Naive B cell (primary cell): ENCODE measurements at regions not wholly inside any gene's neighbourhood (a gene's known extent, or its start where the extent isn't known, plus 50 kb on each side); places are given as distances from the start of the nearest gene placed in this dataset.

Experiments used
- ATAC-seq, 2 donors: fragments of 150-1000 bp; cut with Tn5 transposase; 2 replicates each; pipeline ENCODE4 v1.10.0; 2021; ENCODE audit warnings: low read depth in 2 of 2, mild to moderate bottlenecking in 2 of 2, moderate library complexity in 2 of 2
- DNase-seq: peaks from one replicate; pipeline ENCODE4 v3.0.0; 2022
- H3K27ac Mint-ChIP-seq, 6 donors: one replicate each; pipeline ENCODE4 v1.8.0; 2020 to 2022; ENCODE audit warnings: mild to moderate bottlenecking in 6 of 6, mixed read lengths in 6 of 6, moderate library complexity in 5 of 6, inconsistent platforms in 2 of 6
- H3K27me3 Mint-ChIP-seq, 3 donors: one replicate each; pipeline ENCODE4 v1.8.0; 2021 to 2022; ENCODE audit warnings: mixed read lengths in 3 of 3, mild to moderate bottlenecking in 1 of 3
- H3K36me3 Mint-ChIP-seq, 2 donors: one replicate each; pipeline ENCODE4 v1.8.0; 2020 to 2022; ENCODE audit warnings: mixed read lengths in 2 of 2, inconsistent platforms in 1 of 2, mild to moderate bottlenecking in 1 of 2
- H3K4me1 Mint-ChIP-seq, 3 donors: one replicate each; pipeline ENCODE4 v1.8.0; 2020 to 2022; ENCODE audit warnings: mixed read lengths in 3 of 3, inconsistent platforms in 1 of 3, mild to moderate bottlenecking in 1 of 3, moderate library complexity in 1 of 3
- H3K4me3 Mint-ChIP-seq, 8 donors: one replicate each; pipeline ENCODE4 v1.8.0; 2020 to 2022; ENCODE audit warnings: mild to moderate bottlenecking in 8 of 8, mixed read lengths in 8 of 8, moderate library complexity in 8 of 8, inconsistent platforms in 2 of 8
- H3K9me3 Mint-ChIP-seq, 7 donors: one replicate each; pipeline ENCODE4 v1.8.0; 2020 to 2022; ENCODE audit warnings: mixed read lengths in 7 of 7, mild to moderate bottlenecking in 5 of 7, inconsistent platforms in 2 of 7, moderate library complexity in 1 of 7

DNA sequence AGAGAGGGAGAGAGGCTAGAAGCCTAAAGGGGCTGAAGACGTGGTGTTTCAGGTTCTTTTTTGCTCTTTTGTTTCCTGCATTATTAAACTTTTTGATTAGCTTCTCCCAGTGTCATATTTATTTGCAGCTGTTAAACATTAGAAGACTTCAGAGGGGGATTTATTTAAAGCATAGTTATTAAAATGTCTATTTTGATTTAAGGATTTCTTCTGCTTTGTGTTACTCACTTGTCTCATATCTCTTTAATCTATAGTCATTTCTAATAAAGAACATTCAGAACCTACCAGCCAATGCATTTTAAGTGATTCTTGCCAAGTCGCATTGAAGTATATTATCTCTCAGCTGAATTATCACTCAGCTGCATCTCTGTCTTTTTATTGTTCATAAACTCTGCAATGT is 152.0 kb upstream of the DYRK2 start:
- Mint-ChIP-seq H3K4me1 (no peaks in the 10 kb centered on the region), H3K4me3 (no peak overlapping the region), H3K9me3 (peaks cover 10 to 15% (median 12%) of the 10 kb centered on the region in 7 donors), H3K27ac (no peak overlapping the region), H3K36me3 (peaks cover 0 to 15% of the 10 kb centered on the region in 2 donors), H3K27me3 (peaks cover 0 to 12% (median 5%) of the 10 kb centered on the region in 3 donors)
- no peak for DNase-seq
- ATAC-seq, result no peak

DNA sequence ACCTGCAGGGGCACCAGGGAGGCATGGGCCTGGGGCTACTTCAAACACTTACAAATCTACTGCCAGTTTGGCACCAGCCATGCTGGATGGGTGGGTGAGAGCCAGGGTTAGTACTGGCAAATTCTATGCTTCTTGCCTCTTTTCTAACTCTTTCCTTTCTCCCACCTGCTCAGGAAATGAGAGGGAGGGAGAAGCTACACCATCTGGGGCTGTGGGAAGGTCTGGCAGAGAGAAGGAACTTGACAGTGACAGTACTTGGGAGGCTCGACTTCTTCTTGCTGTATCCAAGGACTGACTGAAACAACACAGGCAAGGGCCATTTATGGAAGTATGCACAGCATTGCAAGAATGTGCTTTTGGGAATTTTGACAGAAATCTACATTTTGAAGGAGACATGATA is 149.6 kb upstream of the DYRK2 start:
- Mint-ChIP-seq H3K36me3 (no peaks in the 10 kb centered on the region), H3K27me3 (peaks cover 0 to 5% (median 0%) of the 10 kb centered on the region in 3 donors), H3K27ac (peak overlapping the region in 1 of 6 donors; percentile 21), H3K9me3 (no peaks in the 10 kb centered on the region), H3K4me3 (no peak overlapping the region), H3K4me1 (peaks cover 2 to 7% (median 2%) of the 10 kb centered on the region in 3 donors)
- DNase-seq (no peak), ATAC-seq (no peak)

DNA sequence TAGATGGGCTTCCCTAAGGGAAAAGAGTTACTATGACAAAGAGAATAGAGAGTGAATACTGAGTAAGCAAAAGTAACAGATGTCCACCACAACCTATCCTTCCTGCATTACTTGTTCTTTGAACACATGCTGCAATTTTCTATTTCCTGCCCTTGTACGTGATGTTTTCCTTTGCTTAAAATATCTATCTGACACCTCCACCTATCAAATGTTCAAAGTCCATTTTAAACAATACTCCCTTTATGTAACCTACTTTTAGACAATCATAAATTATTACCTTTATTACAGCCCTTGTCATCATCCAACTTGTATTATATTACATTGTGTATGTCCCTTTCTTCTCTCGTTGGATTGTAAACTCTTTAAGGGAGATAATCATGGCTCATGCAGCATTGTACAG is 147.2 kb upstream of the DYRK2 start:
- DNase-seq, result no peak

DNA sequence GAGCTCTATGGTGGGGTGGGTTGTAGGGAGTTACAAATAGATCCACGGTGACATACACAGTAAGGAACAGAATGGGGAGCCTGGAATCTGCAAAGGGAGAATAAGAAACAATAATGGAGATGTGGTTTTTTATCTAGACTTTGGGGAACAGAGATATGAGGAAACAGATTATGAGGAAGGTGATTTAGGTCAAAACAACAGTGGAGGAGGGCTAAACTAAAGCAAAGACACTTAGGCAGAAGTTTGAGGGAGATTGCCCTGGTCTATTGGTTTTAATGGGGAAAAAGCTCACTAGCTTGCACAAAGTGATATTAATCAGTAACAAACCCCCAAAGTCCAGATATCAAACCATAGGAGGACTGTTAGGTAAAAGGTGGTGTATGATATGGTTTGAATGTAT is 144.5 kb upstream of the DYRK2 start:
- Mint-ChIP-seq H3K4me3 (no peak overlapping the region), H3K9me3 (no peaks in the 10 kb centered on the region), H3K4me1 (peaks cover 2 to 10% (median 3%) of the 10 kb centered on the region in 3 donors), H3K27me3 (peaks cover 0 to 4% (median 0%) of the 10 kb centered on the region in 3 donors), H3K27ac (no peak overlapping the region), H3K36me3 (no peaks in the 10 kb centered on the region)
- DNase-seq (no peak), ATAC-seq (no peak)

More for the DNA sequence above, 147.2 kb upstream of the DYRK2 start:
- no peaks in the 10 kb centered on the region for H3K36me3 Mint-ChIP-seq
- ATAC-seq, result no peak
- H3K9me3 Mint-ChIP-seq, result no peaks in the 10 kb centered on the region
- H3K4me3 Mint-ChIP-seq, result no peak overlapping the region
- no peak overlapping the region for H3K27ac Mint-ChIP-seq
- peaks cover 2 to 10% (median 3%) of the 10 kb centered on the region in 3 donors for H3K4me1 Mint-ChIP-seq
- peaks cover 0 to 5% (median 0%) of the 10 kb centered on the region in 3 donors for H3K27me3 Mint-ChIP-seq

DNA sequence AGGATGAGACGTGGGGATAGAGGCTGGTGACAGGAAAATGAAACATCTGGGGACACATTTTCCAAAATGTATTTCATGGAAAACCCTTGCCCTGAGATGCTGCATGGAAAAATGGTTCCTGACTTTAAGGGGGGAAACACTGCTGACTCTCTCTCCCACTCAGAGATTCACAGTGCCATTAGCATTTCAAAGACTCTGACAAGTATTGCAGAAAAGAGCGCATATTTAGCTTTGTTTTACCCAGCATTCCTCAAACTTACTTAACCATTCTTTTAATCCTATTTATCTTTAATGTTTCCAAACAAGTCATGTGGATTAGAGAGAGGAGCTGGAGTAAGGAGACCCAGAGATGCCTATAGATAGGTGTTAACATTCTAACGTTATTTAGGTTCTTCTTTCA is 141.8 kb upstream of the DYRK2 start:
- H3K27me3 Mint-ChIP-seq, result peaks cover 0 to 6% (median 4%) of the 10 kb centered on the region in 3 donors
- ATAC-seq, result no peak

DNA sequence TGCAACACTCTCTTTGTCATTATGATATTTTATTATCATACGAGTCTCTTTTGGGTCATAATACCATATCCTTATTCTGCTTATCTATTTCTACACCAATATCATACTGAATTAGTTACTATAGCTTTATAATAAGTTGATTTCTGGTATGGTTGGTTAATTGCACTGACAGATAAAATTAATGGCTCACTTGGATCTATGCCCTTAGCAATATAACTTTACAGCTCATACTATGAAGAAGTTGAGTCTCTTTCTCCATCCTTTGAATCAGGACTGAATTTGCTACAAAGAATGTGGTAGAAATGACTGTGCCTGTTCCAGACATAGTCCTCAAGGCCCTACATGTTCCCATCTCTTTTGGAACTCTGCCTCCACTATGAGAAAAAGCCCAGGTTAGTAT is 139.7 kb upstream of the DYRK2 start:
- ATAC-seq, result no peak
- Mint-ChIP-seq H3K4me3 (no peak overlapping the region), H3K27ac (no peak overlapping the region), H3K36me3 (no peaks in the 10 kb centered on the region), H3K27me3 (peaks cover 0 to 22% (median 4%) of the 10 kb centered on the region in 3 donors), H3K4me1 (peaks cover 2 to 5% (median 5%) of the 10 kb centered on the region in 3 donors), H3K9me3 (no peaks in the 10 kb centered on the region)
- no peak for DNase-seq

More for the DNA sequence above, 141.8 kb upstream of the DYRK2 start:
- peaks cover 2 to 10% (median 3%) of the 10 kb centered on the region in 3 donors for H3K4me1 Mint-ChIP-seq
- H3K36me3 Mint-ChIP-seq, result no peaks in the 10 kb centered on the region
- H3K4me3 Mint-ChIP-seq, result no peak overlapping the region
- H3K9me3 Mint-ChIP-seq, result no peaks in the 10 kb centered on the region
- H3K27ac Mint-ChIP-seq, result peak overlapping the region in 1 of 6 donors; percentile 31
- DNase-seq, result no peak

DNA sequence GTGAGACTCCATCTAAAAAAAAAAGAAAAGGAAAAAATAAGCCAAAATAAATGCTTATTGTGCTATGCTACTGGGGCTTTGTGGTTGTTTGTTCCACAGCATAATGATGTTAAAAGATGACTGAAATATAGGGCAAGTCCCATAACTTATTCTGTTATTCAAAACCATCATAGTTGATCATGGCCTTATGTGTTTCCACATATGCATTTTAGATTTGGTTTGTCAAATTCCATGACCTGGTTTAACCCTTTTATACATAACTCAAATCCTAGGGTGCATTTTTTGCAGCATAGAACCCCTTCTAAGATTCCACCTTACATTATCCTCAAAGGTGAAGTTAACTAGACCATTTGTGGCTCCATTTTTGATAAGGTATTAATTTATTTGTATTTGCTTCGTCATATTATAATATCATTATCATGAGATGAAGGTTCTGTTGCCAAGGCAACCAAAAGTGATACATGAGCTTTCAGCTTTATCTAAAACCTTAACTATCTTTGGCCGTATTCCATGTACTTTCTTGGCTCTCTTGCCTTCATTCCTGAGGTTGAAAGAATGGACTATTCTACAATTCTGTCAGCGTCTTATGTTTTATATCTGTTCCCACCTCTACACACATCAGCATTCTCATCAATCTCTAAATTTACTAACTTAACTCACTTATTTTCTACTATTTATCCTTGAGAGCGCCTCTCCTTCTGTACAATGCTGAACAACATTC is 138.7 kb upstream of the DYRK2 start:
- ATAC-seq, result no peak
- H3K27me3 Mint-ChIP-seq, result peaks cover 0 to 22% (median 4%) of the 10 kb centered on the region in 3 donors
- no peak overlapping the region for H3K4me3 Mint-ChIP-seq
- H3K36me3 Mint-ChIP-seq, result no peaks in the 10 kb centered on the region
- no peak overlapping the region for H3K27ac Mint-ChIP-seq
- no peak for DNase-seq
- peaks cover 2 to 5% (median 2%) of the 10 kb centered on the region in 3 donors for H3K4me1 Mint-ChIP-seq
- H3K9me3 Mint-ChIP-seq, result peaks cover 0 to 1% (median 0%) of the 10 kb centered on the region in 7 donors

DNA sequence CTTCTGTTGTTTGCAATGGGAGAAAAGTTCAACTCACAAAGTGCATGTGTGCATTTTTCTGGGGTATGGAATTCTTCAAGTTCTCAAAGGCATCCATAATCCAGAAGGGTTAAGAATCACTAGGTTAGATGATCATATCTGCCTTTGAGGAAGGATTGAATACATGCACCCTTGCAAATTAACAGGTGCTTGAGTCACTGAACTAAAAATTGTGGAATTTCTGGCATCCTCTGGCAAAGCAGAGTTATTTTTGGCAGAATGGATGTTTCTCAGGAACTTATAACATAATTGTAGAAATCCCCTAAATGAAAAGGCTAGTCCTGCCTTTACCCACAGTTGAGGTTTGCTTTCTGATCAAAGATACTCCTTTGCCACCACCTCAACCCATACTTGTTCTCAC is 136.5 kb upstream of the DYRK2 start:
- H3K36me3 Mint-ChIP-seq, result no peaks in the 10 kb centered on the region
- H3K9me3 Mint-ChIP-seq, result peaks cover 0 to 3% (median 0%) of the 10 kb centered on the region in 7 donors
- no peak overlapping the region for H3K27ac Mint-ChIP-seq
- peaks cover 19 to 23% (median 20%) of the 10 kb centered on the region in 3 donors for H3K4me1 Mint-ChIP-seq
- no peak for DNase-seq
- H3K27me3 Mint-ChIP-seq, result peaks cover 0 to 22% (median 2%) of the 10 kb centered on the region in 3 donors
- no peak overlapping the region for H3K4me3 Mint-ChIP-seq
- no peak for ATAC-seq

DNA sequence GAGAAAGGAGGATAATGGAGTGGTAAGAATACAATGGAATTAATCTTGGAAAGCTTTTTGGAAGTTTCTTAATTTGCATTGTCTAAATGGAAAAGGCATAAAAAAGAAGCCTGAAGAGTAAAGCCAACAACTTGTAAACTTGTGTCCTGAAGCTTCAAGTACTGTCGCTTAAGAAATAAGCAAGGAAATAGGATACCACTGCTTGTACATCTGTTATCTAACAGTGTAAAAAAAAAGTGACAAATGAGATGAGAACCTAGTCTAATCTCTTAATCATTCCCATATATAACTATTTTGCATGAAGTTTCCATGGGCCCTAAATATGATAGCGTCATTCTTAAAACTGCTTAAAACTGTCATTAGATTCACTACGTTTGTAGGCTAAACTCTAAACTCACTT is 134.0 kb upstream of the DYRK2 start:
- Mint-ChIP-seq H3K36me3 (no peaks in the 10 kb centered on the region), H3K27me3 (peaks cover 0 to 22% (median 5%) of the 10 kb centered on the region in 3 donors), H3K4me3 (peak overlapping the region in 3 of 8 donors; percentile 33 to 57 (median 40)), H3K4me1 (peaks cover 19 to 25% (median 22%) of the 10 kb centered on the region in 3 donors), H3K27ac (peak overlapping the region in 1 of 6 donors; percentile 76), H3K9me3 (peaks cover 0 to 3% (median 0%) of the 10 kb centered on the region in 7 donors)
- no peak for DNase-seq
- ATAC-seq, result no peak

DNA sequence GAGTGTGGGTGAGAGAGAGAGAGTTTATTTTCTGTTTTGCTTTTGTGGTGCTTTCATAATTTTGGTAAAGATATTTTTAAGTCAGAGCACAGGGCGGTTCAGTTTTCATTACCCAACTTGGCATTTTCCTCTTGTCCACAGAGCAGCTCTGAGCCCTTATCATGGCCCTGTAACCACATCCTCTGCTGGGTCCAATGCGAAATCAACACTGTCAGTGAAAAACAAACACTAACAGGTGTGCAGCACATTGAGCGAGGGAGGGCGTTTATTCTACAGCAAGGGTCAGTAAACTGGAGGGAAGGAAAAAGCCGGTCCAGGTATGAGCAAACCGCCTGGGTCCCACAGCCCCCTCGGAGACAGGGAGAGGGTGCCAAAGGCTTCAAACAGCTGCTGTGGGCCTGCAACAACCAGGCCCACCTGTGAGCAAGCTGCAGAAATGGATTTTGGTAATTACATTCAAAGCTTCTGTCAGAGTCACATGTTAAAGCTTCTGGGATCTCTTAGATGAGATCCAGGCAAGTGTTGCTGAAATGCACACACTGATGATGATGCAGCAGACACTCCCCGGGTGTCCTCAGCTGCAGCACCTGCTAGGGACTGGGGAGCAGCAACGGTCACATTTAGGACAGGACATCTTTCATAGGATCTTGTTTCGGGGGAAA is 132.7 kb upstream of the DYRK2 start:
- H3K4me1 Mint-ChIP-seq, result peaks cover 19 to 25% (median 22%) of the 10 kb centered on the region in 3 donors
- H3K4me3 Mint-ChIP-seq, result peak overlapping the region in 7 of 8 donors; percentile 30 to 71 (median 57)

DNA sequence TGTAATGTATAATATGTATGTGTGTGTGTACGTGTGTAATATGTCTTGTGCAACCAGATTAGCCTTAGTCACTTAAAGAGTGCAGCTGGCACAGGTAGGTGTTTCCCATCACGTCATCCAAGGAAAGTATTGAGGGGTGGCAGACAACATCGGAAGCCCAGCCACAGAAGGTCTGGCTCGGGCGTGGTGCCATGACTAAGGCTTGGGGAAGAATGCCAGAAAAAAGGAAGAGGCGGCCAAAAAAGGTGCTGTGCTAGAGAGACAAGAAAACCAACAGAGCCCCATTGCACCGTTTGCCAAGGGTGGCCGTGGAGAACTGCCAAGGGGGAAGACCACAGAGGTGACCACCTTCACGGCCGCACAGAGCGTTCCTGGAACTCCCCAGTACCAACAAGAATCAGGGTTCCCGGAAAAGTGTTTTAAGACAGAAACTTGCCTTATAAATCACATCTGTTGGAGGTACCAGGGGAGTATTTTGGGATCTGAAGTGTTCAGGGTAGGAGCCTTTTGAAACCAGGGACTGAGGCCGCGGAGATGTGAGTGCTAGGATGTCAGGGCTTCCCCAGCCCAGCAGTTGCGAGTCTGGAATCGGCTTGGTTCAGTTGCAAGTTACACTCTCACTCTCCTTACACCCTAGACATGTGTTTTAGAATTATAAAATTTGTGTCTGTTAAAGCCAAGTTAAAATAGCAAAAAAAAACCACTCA is 131.2 kb upstream of the DYRK2 start:
- peaks cover 19 to 25% (median 22%) of the 10 kb centered on the region in 3 donors for H3K4me1 Mint-ChIP-seq
- ATAC-seq, result no peak
- peaks cover 0 to 3% (median 0%) of the 10 kb centered on the region in 7 donors for H3K9me3 Mint-ChIP-seq
- H3K36me3 Mint-ChIP-seq, result no peaks in the 10 kb centered on the region
- peak overlapping the region in 1 of 6 donors; percentile 0 for H3K27ac Mint-ChIP-seq
- peaks cover 0 to 10% (median 5%) of the 10 kb centered on the region in 3 donors for H3K27me3 Mint-ChIP-seq
- DNase-seq, result no peak
- no peak overlapping the region for H3K4me3 Mint-ChIP-seq

More for the DNA sequence above, 132.7 kb upstream of the DYRK2 start:
- Mint-ChIP-seq H3K9me3 (peaks cover 0 to 3% (median 0%) of the 10 kb centered on the region in 7 donors), H3K27me3 (peaks cover 0 to 22% (median 5%) of the 10 kb centered on the region in 3 donors), H3K27ac (peak overlapping the region in 3 of 6 donors; percentile 29 to 74 (median 41)), H3K36me3 (no peaks in the 10 kb centered on the region)
- ATAC-seq (peak; percentile 68 to 73), DNase-seq (peak; percentile 14)

DNA sequence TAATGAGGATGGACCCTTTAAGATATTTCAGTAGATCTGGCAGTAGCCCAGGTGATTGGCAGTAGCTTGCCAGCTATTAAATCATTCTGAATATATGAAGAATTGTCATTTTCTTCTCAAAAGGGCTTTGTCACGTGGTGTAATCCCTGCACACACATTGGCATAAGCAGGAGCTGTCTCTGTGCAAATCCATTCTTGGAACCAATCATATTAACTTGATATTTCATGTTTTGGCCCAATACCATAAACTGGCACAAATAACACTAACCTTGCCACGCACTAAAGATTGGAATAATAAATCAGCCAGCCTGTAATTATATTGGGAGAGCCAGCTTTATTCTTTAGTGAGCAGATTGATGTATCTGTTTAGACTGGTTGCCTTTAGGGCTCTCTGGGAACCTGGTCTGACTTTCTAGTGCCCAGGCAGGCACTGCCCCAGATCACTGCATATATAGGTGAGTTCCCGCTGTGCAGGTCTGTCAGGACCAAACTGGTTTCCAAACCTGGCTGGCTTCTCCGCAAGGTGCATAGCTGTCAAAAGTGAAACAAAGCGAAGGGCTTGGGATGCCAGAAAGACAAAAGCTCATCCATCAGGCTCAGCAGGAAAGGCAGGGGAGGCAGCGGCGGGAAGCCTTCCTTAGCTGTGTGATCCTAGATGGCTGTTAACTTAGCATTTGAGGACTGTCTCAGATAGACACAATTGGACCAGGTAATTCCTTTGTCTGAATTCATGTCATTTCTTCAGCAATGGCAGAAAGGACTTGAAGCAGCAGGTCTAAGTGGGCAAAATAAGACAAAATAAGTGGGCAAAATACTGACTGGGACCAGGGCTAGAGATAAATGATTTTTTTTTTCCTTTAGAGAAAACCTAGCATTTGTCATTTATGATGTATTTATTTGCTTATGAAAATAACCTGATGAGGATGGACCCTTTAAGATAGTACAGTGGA is 128.8 kb upstream of the DYRK2 start:
- DNase-seq (no peak), ATAC-seq (no peak)
- H3K9me3 Mint-ChIP-seq, result peaks cover 0 to 2% (median 0%) of the 10 kb centered on the region in 7 donors
- no peak overlapping the region for H3K27ac Mint-ChIP-seq
- H3K4me3 Mint-ChIP-seq, result no peak overlapping the region
- H3K27me3 Mint-ChIP-seq, result peaks cover 0 to 5% (median 0%) of the 10 kb centered on the region in 3 donors
- H3K36me3 Mint-ChIP-seq, result no peaks in the 10 kb centered on the region
- peaks cover 18 to 24% (median 18%) of the 10 kb centered on the region in 3 donors for H3K4me1 Mint-ChIP-seq
